ENCODE measurements at regions not wholly inside any gene's neighbourhood (a gene's known extent, or its start where the extent isn't known, plus 50 kb on each side); places are given as distances from the start of the nearest gene placed in this dataset.

DNA sequence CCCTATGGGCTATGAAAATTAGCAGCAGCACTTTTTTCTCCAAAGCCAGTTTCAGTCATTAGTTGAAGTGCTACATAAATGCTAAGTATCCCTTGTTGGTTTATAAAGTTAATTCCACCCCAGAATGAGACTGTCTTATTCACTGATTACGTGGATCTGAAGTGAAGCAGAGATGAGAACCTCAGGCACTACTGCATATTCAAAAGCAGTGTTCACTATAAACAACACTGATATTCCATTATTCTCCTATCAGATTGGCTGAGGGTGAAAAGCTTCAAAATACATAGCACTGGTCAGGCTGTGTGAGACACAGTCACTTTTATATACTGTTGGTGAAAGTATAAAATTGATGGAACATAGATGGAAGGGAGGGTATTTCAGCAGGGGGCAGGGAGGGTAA is 395.7 kb upstream of the RARB start:
- 35% methylated on average over 1 of the region's 1 CpG for WGBS (ENCODE audit: missing lambda C conversion rate)
- no peak overlapping the region for H3K4me2 ChIP-seq
- FAIRE-seq, result no peak
- no peak for ATAC-seq
- no peak for DNase-seq (ENCODE audit: low read depth in 1 of 2, low spot score in 1 of 2)
- ChIA-PET POLR2A (no interaction called here), CTCF (interaction anchor here (0.8 kb wide), 1 partner anchor 65 kb away, joined by 3 read pairs; no protein-coding TSS in a partner anchor)
- H3K4me3 ChIP-seq, result no peak overlapping the region
- H3K27ac ChIP-seq, result no peak overlapping the region
- no peak for TF ChIP-seq PHF8 (IDR thresholded peaks at IDR 0.05; ENCODE audit: borderline replicate concordance, low read depth)
- TF ChIP-seq, protein P1, sequence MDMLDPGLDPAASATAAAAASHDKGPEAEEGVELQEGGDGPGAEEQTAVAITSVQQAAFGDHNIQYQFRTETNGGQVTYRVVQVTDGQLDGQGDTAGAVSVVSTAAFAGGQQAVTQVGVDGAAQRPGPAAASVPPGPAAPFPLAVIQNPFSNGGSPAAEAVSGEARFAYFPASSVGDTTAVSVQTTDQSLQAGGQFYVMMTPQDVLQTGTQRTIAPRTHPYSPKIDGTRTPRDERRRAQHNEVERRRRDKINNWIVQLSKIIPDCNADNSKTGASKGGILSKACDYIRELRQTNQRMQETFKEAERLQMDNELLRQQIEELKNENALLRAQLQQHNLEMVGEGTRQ (IDR thresholded peaks at IDR 0.05), result no peak
- no peak for TF ChIP-seq HOXB5 (CRISPR knock-in tag; IDR thresholded peaks at IDR 0.05)
- TF ChIP-seq MYC (IDR thresholded peaks at IDR 0.05; ENCODE audit: borderline replicate concordance, low read length), result no peak
- TF ChIP-seq JUN (IDR thresholded peaks at IDR 0.05), result no peak
- TF ChIP-seq, protein P2, sequence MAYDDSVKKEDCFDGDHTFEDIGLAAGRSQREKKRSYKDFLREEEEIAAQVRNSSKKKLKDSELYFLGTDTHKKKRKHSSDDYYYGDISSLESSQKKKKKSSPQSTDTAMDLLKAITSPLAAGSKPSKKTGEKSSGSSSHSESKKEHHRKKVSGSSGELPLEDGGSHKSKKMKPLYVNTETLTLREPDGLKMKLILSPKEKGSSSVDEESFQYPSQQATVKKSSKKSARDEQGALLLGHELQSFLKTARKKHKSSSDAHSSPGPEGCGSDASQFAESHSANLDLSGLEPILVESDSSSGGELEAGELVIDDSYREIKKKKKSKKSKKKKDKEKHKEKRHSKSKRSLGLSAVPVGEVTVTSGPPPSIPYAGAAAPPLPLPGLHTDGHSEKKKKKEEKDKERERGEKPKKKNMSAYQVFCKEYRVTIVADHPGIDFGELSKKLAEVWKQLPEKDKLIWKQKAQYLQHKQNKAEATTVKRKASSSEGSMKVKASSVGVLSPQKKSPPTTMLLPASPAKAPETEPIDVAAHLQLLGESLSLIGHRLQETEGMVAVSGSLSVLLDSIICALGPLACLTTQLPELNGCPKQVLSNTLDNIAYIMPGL (CRISPR knock-in tag; IDR thresholded peaks at IDR 0.05; ENCODE audit: borderline replicate concordance), result no peak
- no peak for TF ChIP-seq FOSL2 (IDR thresholded peaks at IDR 0.05)
- no peak for TF ChIP-seq FOSL2 (CRISPR knock-in tag; IDR thresholded peaks at IDR 0.05)
- TF ChIP-seq CHD2 (IDR thresholded peaks at IDR 0.05; ENCODE audit: low read length, partially characterized antibody), result no peak
- TF ChIP-seq, protein P3, sequence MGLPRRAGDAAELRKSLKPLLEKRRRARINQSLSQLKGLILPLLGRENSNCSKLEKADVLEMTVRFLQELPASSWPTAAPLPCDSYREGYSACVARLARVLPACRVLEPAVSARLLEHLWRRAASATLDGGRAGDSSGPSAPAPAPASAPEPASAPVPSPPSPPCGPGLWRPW (IDR thresholded peaks at IDR 0.05), result no peak
- TF ChIP-seq RCOR1 (IDR thresholded peaks at IDR 0.05; ENCODE audit: low read depth, low read length), result no peak
- no peak for TF ChIP-seq RNF2 (IDR thresholded peaks at IDR 0.05; ENCODE audit: borderline replicate concordance, low read depth)
- no peak for TF ChIP-seq CEBPB (IDR thresholded peaks at IDR 0.05)
- no peak for TF ChIP-seq MAZ (IDR thresholded peaks at IDR 0.05; ENCODE audit: borderline replicate concordance, low read depth, low read length)
- TF ChIP-seq EP300 (IDR thresholded peaks at IDR 0.05), result no peak
- no peak for TF ChIP-seq RFX5 (IDR thresholded peaks at IDR 0.05)
- TF ChIP-seq, protein P4, sequence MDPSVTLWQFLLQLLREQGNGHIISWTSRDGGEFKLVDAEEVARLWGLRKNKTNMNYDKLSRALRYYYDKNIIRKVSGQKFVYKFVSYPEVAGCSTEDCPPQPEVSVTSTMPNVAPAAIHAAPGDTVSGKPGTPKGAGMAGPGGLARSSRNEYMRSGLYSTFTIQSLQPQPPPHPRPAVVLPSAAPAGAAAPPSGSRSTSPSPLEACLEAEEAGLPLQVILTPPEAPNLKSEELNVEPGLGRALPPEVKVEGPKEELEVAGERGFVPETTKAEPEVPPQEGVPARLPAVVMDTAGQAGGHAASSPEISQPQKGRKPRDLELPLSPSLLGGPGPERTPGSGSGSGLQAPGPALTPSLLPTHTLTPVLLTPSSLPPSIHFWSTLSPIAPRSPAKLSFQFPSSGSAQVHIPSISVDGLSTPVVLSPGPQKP (IDR thresholded peaks at IDR 0.05; ENCODE audit: low read depth, low read length), result no peak
- TF ChIP-seq, protein P5, sequence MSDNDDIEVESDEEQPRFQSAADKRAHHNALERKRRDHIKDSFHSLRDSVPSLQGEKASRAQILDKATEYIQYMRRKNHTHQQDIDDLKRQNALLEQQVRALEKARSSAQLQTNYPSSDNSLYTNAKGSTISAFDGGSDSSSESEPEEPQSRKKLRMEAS (IDR thresholded peaks at IDR 0.05), result no peak
- no peak for TF ChIP-seq MAFK (IDR thresholded peaks at IDR 0.05; ENCODE audit: partially characterized antibody)
- no peak for TF ChIP-seq RARB (CRISPR knock-in tag; IDR thresholded peaks at IDR 0.05)
- TF ChIP-seq FOSB (CRISPR knock-in tag; IDR thresholded peaks at IDR 0.05), result no peak
- 0 out of 3 replicates have a peak, but pooled peaks cover 3% of the 10 kb centered on the region for H3K4me1 ChIP-seq
- no peaks in the 10 kb centered on the region for H3K9me3 ChIP-seq

DNA sequence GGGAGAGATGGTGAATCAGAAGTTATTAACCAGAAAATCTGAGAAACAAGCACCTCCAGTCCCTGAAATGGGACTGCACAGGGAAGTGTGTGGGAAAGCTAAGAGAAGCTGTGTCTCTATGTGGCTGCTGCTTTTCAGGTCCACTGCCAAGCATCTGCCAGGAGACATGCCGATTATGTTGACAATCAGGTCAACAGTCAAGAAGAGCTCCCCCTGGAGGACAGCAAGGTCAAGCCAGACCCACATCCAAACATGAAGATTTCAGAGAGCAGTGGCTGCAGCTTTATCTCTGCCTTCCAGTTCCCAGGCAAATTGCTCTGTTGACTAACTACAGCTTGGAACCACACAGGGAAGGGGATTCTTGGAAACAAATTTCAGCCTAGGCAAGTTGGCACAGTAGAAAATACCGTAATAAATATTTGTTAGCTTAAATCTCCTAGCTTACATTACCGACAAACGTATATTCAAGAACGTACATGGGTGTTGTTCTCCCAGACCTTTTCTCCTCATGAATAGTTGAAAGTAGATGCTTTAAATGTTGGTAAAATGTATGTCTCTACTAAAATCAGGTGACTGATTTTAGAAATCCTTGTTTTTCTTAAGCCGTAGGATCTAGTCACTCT is 394.5 kb upstream of the RARB start:
- 73% methylated on average over 6 of the region's 6 CpGs for WGBS (ENCODE audit: missing lambda C conversion rate)
- CTCF ChIA-PET, result interaction anchor here (0.6 to 3.4 kb wide), 8 partner anchors 9 to 102 kb away, joined by 3 to 18 read pairs (median 4); no protein-coding TSS in a partner anchor
- 0 out of 3 replicates have a peak, but pooled peaks cover 3% of the 10 kb centered on the region for H3K4me1 ChIP-seq
- H3K4me3 ChIP-seq, result no peak overlapping the region
- DNase-seq (ENCODE audit: low read depth in 1 of 2, low spot score in 1 of 2) (peak; percentile 60 to 74), ATAC-seq (peak; percentile 78 to 94; a peak in 5 of 6 replicates), FAIRE-seq (no peak)
- POLR2A ChIA-PET, result no interaction called here
- H3K27ac ChIP-seq, result no peak overlapping the region
- H3K9me3 ChIP-seq, result no peaks in the 10 kb centered on the region
- no peak overlapping the region for H3K4me2 ChIP-seq
- TF ChIP-seq, protein P6, sequence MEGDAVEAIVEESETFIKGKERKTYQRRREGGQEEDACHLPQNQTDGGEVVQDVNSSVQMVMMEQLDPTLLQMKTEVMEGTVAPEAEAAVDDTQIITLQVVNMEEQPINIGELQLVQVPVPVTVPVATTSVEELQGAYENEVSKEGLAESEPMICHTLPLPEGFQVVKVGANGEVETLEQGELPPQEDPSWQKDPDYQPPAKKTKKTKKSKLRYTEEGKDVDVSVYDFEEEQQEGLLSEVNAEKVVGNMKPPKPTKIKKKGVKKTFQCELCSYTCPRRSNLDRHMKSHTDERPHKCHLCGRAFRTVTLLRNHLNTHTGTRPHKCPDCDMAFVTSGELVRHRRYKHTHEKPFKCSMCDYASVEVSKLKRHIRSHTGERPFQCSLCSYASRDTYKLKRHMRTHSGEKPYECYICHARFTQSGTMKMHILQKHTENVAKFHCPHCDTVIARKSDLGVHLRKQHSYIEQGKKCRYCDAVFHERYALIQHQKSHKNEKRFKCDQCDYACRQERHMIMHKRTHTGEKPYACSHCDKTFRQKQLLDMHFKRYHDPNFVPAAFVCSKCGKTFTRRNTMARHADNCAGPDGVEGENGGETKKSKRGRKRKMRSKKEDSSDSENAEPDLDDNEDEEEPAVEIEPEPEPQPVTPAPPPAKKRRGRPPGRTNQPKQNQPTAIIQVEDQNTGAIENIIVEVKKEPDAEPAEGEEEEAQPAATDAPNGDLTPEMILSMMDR (IDR thresholded peaks at IDR 0.05), result peak; percentile 57
- TF ChIP-seq BHLHE40 (IDR thresholded peaks at IDR 0.05; ENCODE audit: low read depth, low read length) (no peak), HOXB13 (CRISPR knock-in tag; IDR thresholded peaks at IDR 0.05; ENCODE audit: low read depth) (no peak), RAD21 (conservative IDR thresholded peaks at IDR 0.05 in 1 of 2, IDR thresholded peaks at IDR 0.05 in 1 of 2) (peak; percentile 27 to 45; a peak in 2 of 5 replicates), CBX2 (IDR thresholded peaks at IDR 0.05; ENCODE audit: borderline replicate concordance, low read depth) (no peak), RNF2 (IDR thresholded peaks at IDR 0.05; ENCODE audit: borderline replicate concordance, low read depth) (no peak), SMC3 (IDR thresholded peaks at IDR 0.05) (peak; percentile 25; the same call in 2 of the 3 replicates)
- TF ChIP-seq, protein P7, sequence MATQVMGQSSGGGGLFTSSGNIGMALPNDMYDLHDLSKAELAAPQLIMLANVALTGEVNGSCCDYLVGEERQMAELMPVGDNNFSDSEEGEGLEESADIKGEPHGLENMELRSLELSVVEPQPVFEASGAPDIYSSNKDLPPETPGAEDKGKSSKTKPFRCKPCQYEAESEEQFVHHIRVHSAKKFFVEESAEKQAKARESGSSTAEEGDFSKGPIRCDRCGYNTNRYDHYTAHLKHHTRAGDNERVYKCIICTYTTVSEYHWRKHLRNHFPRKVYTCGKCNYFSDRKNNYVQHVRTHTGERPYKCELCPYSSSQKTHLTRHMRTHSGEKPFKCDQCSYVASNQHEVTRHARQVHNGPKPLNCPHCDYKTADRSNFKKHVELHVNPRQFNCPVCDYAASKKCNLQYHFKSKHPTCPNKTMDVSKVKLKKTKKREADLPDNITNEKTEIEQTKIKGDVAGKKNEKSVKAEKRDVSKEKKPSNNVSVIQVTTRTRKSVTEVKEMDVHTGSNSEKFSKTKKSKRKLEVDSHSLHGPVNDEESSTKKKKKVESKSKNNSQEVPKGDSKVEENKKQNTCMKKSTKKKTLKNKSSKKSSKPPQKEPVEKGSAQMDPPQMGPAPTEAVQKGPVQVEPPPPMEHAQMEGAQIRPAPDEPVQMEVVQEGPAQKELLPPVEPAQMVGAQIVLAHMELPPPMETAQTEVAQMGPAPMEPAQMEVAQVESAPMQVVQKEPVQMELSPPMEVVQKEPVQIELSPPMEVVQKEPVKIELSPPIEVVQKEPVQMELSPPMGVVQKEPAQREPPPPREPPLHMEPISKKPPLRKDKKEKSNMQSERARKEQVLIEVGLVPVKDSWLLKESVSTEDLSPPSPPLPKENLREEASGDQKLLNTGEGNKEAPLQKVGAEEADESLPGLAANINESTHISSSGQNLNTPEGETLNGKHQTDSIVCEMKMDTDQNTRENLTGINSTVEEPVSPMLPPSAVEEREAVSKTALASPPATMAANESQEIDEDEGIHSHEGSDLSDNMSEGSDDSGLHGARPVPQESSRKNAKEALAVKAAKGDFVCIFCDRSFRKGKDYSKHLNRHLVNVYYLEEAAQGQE (IDR thresholded peaks at IDR 0.05), result no peak
